Heart left ventricle (tissue), 16 donors: ENCODE measurements at regions not wholly inside any gene's neighbourhood (a gene's known extent, or its start where the extent isn't known, plus 50 kb on each side); places are given as distances from the start of the nearest gene placed in this dataset.

ENCODE experiments used
- ATAC-seq, 4 donors: fragments of 200-7000 bp; cut with Tn5 transposase; one replicate each; pipeline ENCODE4 v1.9.1; 2020 to 2022; ENCODE audit warnings: moderate library complexity in 4 of 4, mild to moderate bottlenecking in 3 of 4, moderate number of reproducible peaks in 1 of 4
- DNase-seq, 5 donors: peaks; one replicate each; pipeline ENCODE4 v3.0.0-alpha.2; 2020
- H3K27ac ChIP-seq, 12 donors: fragments of 200-600 bp; sonication (generic) in 4 of 12; one replicate each; pipeline versions ENCODE4 v1.5.0 to v1.8.0; 2016 to 2022; ENCODE audit warnings: mild to moderate bottlenecking in 2 of 12
- H3K27me3 ChIP-seq, 9 donors: fragments of 200-600 bp; sonication (generic) in 2 of 9; one replicate each; pipeline versions ENCODE4 v1.5.1 to v1.8.0; 2016 to 2022; ENCODE audit warnings: mild to moderate bottlenecking in 3 of 9
- H3K36me3 ChIP-seq, 9 donors: fragments of 200-600 bp; sonication (generic) in 2 of 9; one replicate each; pipeline versions ENCODE4 v1.5.0 to v1.8.0; 2018 to 2022; ENCODE audit warnings: mild to moderate bottlenecking in 2 of 9
- H3K4me1 ChIP-seq, 12 donors: fragments of 200-600 bp; sonication (generic) in 4 of 12; one replicate each; pipeline versions ENCODE4 v1.5.0 to v1.8.0; 2016 to 2022; ENCODE audit warnings: mild to moderate bottlenecking in 3 of 12
- H3K4me3 ChIP-seq, 12 donors: fragments of 200-600 bp; sonication (generic) in 4 of 12; one replicate each; pipeline versions ENCODE4 v1.5.0 to v1.8.0; 2017 to 2022; ENCODE audit warnings: mild to moderate bottlenecking in 9 of 12, moderate library complexity in 4 of 12
- H3K9me3 ChIP-seq, 12 donors: fragments of 200-600 bp; sonication (generic) in 4 of 12; one replicate each; pipeline versions ENCODE4 v1.5.0 to v1.8.0; 2016 to 2022; ENCODE audit warnings: mild to moderate bottlenecking in 1 of 12
- CTCF ChIP-seq, 12 donors: fragments of 200-600 bp; sonication (generic) in 4 of 12; IDR thresholded peaks; one replicate each; pipeline versions ENCODE4 v1.5.0 to v1.8.0; 2018 to 2022; ENCODE audit warnings: antibody characterized with exemption in 12 of 12, mild to moderate bottlenecking in 5 of 12
- POLR2A ChIP-seq, 2 donors: fragments of 450-650 bp; IDR thresholded peaks; one replicate each; pipeline ENCODE4 v1.6.1; 2017; ENCODE audit warnings: antibody characterized with exemption in 2 of 2, mild to moderate bottlenecking in 2 of 2, moderate library complexity in 2 of 2
- WGBS, 4 donors: extraction: QIAGEN DNeasy Blood & Tissue Kit in 2 of 4; methylation state at CpG; one replicate each; pipeline versions ENCODE4 v1.1.5 to v1.1.7; 2013 to 2018; 5-methylcytosine and 5-hydroxymethylcytosine counted together
- intact Hi-C, 10 donors: fragments of 100-400 bp; cut with DNase I; formaldehyde crosslinking; loops; one replicate each; pipeline versions ENCODE4 v1.11.1 to v1.14.2; 2022
- donor health status: ischemic (EF 13 %, LVEDD 7.1; RV severe dilation, severe dysfunction).
- donor health status: healthy with polysubstance abuse.
- donor health status: DM: no; HTN: yes; CAD: no.
- donor health status: DM: no; HTN: no; CAD: no.
- donor health status: ischemic (EF 25% LVEDD 6.9; RV normal size, moderate dysfunction).
- donor health status: ischemic (EF 25% LVEDD 5.7; RV mildly dilated, moderate dysfunction).
- donor health status: healthy.
- donor health status: DM: yes; HTN: yes; CAD: no.
- donor health status: ischemic (EF 35%, LVEDD 5.7; RV mildly dilated, moderate dysfunction).
- donor health status: nonischemic (EF 11% LVEDD 7.7; RV severe dilation, severe dysfunction).
- donor health status: DM: yes; HTN: yes; CAD: no.
- donor health status: PGD.
- donor health status: ischemic (EF 29% LVEDD 5.4; RV normal size, mild dysfunction).
- donor health status: nonischemic (EF 23%, LVEDD 6.1; RV moderate dilation, normal function).

- no peak for DNase-seq
- Histone ChIP-seq H3K27me3 (no peaks in the 10 kb centered on the region), H3K4me1 (no peaks in the 10 kb centered on the region), H3K4me3 (no peak overlapping the region), H3K27ac (no peak overlapping the region), H3K36me3 (no peaks in the 10 kb centered on the region), H3K9me3 (peaks cover 0 to 4% (median 0%) of the 10 kb centered on the region in 12 donors)
- intact Hi-C loops, result no loop called here
- WGBS, 4 donors, result 35 to 68% (median 42%) methylated on average over 2 of the region's 2 CpGs
- TF ChIP-seq POLR2A (IDR thresholded peaks at IDR 0.05) (no peak), CTCF (IDR thresholded peaks at IDR 0.05) (no peak)
- ATAC-seq, result no peak
Observed at GRCh38 chr2:215216806-215217205, 78.4 kb upstream of the ABCA12 start.

DNA sequence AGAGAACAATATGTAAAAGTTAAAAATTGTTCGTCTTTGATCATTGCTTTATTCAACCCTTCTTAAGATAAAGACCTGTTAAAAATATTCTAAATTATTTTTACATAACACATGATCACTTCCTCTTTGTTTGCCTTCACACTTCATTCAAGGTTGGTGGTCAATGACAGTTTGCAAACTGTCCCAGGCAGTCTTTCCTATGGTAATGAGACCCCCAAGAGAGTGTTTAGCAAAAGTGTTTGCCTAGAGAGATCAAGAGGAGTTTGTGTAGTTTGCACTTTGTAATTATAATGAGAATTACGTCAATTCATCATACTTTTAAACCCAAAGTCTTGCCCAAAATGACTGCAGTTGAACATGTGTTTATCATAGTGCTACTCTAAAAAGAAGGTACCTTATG lies 77.2 kb upstream of the ABCA12 start:
- no peak for TF ChIP-seq CTCF (IDR thresholded peaks at IDR 0.05)
- TF ChIP-seq POLR2A (IDR thresholded peaks at IDR 0.05), result no peak
- intact Hi-C loops, result no loop called here

GRCh38 chr2:215210082-215210481 lies 71.7 kb upstream of the ABCA12 start:
- TF ChIP-seq POLR2A (IDR thresholded peaks at IDR 0.05), result no peak
- TF ChIP-seq CTCF (IDR thresholded peaks at IDR 0.05), result no peak
- ATAC-seq (no peak), DNase-seq (no peak)
- Histone ChIP-seq H3K36me3 (no peaks in the 10 kb centered on the region), H3K4me3 (no peak overlapping the region), H3K27me3 (no peaks in the 10 kb centered on the region), H3K9me3 (peaks cover 0 to 24% (median 7%) of the 10 kb centered on the region in 12 donors), H3K4me1 (no peaks in the 10 kb centered on the region), H3K27ac (no peak overlapping the region)
- WGBS, 4 donors, result 42 to 65% (median 45%) methylated on average over 3 of the region's 3 CpGs
- intact Hi-C loops, result no loop called here

More for the DNA sequence above, 77.2 kb upstream of the ABCA12 start:
- DNase-seq (no peak), ATAC-seq (no peak)
- no peak overlapping the region for H3K27ac ChIP-seq
- no peaks in the 10 kb centered on the region for H3K36me3 ChIP-seq
- H3K4me1 ChIP-seq, result no peaks in the 10 kb centered on the region
- 39 to 58% (median 53%) methylated on average over 2 of the region's 2 CpGs for WGBS, 4 donors
- H3K4me3 ChIP-seq, result no peak overlapping the region
- no peaks in the 10 kb centered on the region for H3K27me3 ChIP-seq
- peaks cover 0 to 8% (median 0%) of the 10 kb centered on the region in 12 donors for H3K9me3 ChIP-seq

- TF ChIP-seq CTCF (IDR thresholded peaks at IDR 0.05) (no peak), POLR2A (IDR thresholded peaks at IDR 0.05) (no peak)
- Histone ChIP-seq H3K4me3 (no peak overlapping the region), H3K9me3 (peaks cover 0 to 24% (median 7%) of the 10 kb centered on the region in 12 donors), H3K36me3 (no peaks in the 10 kb centered on the region), H3K4me1 (no peaks in the 10 kb centered on the region), H3K27me3 (no peaks in the 10 kb centered on the region), H3K27ac (no peak overlapping the region)
- DNase-seq (no peak), ATAC-seq (no peak)
- 87 to 96% (median 91%) methylated on average over 8 to 27 of the region's 27 CpGs for WGBS, 4 donors
- intact Hi-C loops, result no loop called here
Observed at GRCh38 chr2:215207791-215208367, 69.5 kb upstream of the ABCA12 start.
